Sigmoid colon (tissue), 6 donors: ENCODE measurements at regions not wholly inside any gene's neighbourhood (a gene's known extent, or its start where the extent isn't known, plus 50 kb on each side); places are given as distances from the start of the nearest gene placed in this dataset.
A peak's percentile ranks its signal among the peaks of the same experiment; 100 is the strongest.

Source experiments
- DNase-seq: peaks from one replicate; pipeline ENCODE4 v3.0.0-alpha.2; 2019
- H3K27ac ChIP-seq, 4 donors: fragments of 200-600 bp; sonication (generic); one replicate each; pipeline ENCODE4 v1.5.1; 2016 to 2019; ENCODE audit warnings: mild to moderate bottlenecking in 1 of 4
- H3K27me3 ChIP-seq, 3 donors: fragments of 200-600 bp; sonication (generic); one replicate each; pipeline ENCODE4 v1.5.1; 2019; ENCODE audit warnings: mild to moderate bottlenecking in 1 of 3
- H3K36me3 ChIP-seq, 4 donors: fragments of 200-600 bp; sonication (generic); one replicate each; pipeline ENCODE4 v1.5.1; 2016 to 2019
- H3K4me1 ChIP-seq, 4 donors: fragments of 200-600 bp; sonication (generic); one replicate each; pipeline ENCODE4 v1.5.1; 2017 to 2019
- H3K4me3 ChIP-seq, 4 donors: fragments of 200-600 bp; sonication (generic); one replicate each; pipeline ENCODE4 v1.5.1; 2017 to 2019; ENCODE audit warnings: mild to moderate bottlenecking in 2 of 4, moderate library complexity in 1 of 4
- H3K9me3 ChIP-seq, 4 donors: fragments of 200-600 bp in 3 of 4; sonication (generic) in 3 of 4; one replicate each; pipeline versions ENCODE4 v1.5.1 to v1.6.1; 2013 to 2019
- CTCF ChIP-seq, 4 experiments: fragments of 450-650 bp in 3 of 4; fragments of 200-600 bp in 1 of 4; IDR thresholded peaks; one replicate each; pipeline ENCODE4 v1.5.1; 2016 to 2019; ENCODE audit warnings: antibody characterized with exemption in 4 of 4, mild to moderate bottlenecking in 3 of 4, moderate library complexity in 2 of 4
- EP300 ChIP-seq, 4 donors: sonication (generic); formaldehyde crosslinking; IDR thresholded peaks; one replicate each; pipeline ENCODE4 v1.6.1; 2017; ENCODE audit warnings: antibody characterized with exemption in 4 of 4
- POLR2A ChIP-seq, 2 donors: fragments of 450-650 bp; IDR thresholded peaks; one replicate each; pipeline ENCODE4 v1.6.1; 2016; ENCODE audit warnings: antibody characterized with exemption in 2 of 2, mild to moderate bottlenecking in 2 of 2, moderate library complexity in 2 of 2
- POLR2AphosphoS5 ChIP-seq, 4 donors: sonication (generic); formaldehyde crosslinking; IDR thresholded peaks; one replicate each; pipeline ENCODE4 v1.6.1; 2017; ENCODE audit warnings: antibody characterized with exemption in 4 of 4
- WGBS, 2 donors: extraction: QIAGEN DNeasy Blood & Tissue Kit; methylation state at CpG; one replicate each; pipeline ENCODE4 v1.1.7; 2013; 5-methylcytosine and 5-hydroxymethylcytosine counted together
- intact Hi-C: fragments of 100-400 bp; cut with DNase I; formaldehyde crosslinking; loops from one replicate; pipeline ENCODE4 v1.15.1; 2023
- donor health status: healthy with polysubstance abuse.
- donor health status: healthy.

DNA sequence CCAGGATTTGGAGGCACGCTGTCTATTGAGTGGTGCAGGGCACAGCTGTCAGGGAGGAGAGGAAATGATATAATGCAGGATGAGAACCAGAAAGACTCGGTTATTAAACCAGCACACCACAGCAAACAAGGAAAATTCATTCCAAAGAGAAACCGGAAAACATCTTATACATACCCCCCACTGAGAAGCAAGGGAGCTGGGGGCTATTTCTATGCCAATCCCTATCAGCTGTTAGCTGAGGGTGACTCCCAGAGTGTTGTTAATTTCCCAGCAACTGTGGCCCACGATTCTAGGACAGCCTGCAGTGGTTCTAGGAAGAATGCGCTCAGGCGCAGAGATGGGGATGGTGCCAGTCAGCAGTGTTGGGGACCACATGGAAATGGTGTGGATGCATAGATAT is 467.3 kb downstream of the PMP22 start:
- TF ChIP-seq EP300 (IDR thresholded peaks at IDR 0.05), result no peak
- no peak for TF ChIP-seq POLR2A (IDR thresholded peaks at IDR 0.05)
- TF ChIP-seq POLR2AphosphoS5 (IDR thresholded peaks at IDR 0.05), result no peak
- no peak for TF ChIP-seq CTCF (IDR thresholded peaks at IDR 0.05)
- Histone ChIP-seq H3K4me3 (no peak overlapping the region), H3K27me3 (peaks cover 0 to 11% (median 0%) of the 10 kb centered on the region in 3 donors), H3K36me3 (no peaks in the 10 kb centered on the region), H3K4me1 (peaks cover 0 to 12% (median 11%) of the 10 kb centered on the region in 4 donors), H3K9me3 (no peaks in the 10 kb centered on the region), H3K27ac (no peak overlapping the region)
- 59 to 67% methylated on average over 6 of the region's 6 CpGs for WGBS, 2 donors
- DNase-seq, result no peak
- intact Hi-C loops, result no loop called here

- Histone ChIP-seq H3K27ac (no peak overlapping the region), H3K36me3 (no peaks in the 10 kb centered on the region), H3K9me3 (no peaks in the 10 kb centered on the region), H3K4me1 (peaks cover 0 to 16% (median 14%) of the 10 kb centered on the region in 4 donors), H3K27me3 (peaks cover 0 to 11% (median 0%) of the 10 kb centered on the region in 3 donors), H3K4me3 (no peak overlapping the region)
- no peak for DNase-seq
- intact Hi-C loops, result no loop called here
- TF ChIP-seq POLR2AphosphoS5 (IDR thresholded peaks at IDR 0.05), result no peak
- TF ChIP-seq CTCF (IDR thresholded peaks at IDR 0.05), result no peak
- no peak for TF ChIP-seq EP300 (IDR thresholded peaks at IDR 0.05)
- no peak for TF ChIP-seq POLR2A (IDR thresholded peaks at IDR 0.05)
- 29 to 66% methylated on average over 4 of the region's 4 CpGs for WGBS, 2 donors
These were observed 468.1 kb downstream of the PMP22 start for GRCh38 chr17:14797021-14797420.

- Histone ChIP-seq H3K27me3 (peaks cover 0 to 15% (median 0%) of the 10 kb centered on the region in 3 donors), H3K36me3 (no peaks in the 10 kb centered on the region)
- WGBS, 2 donors, result 83 to 93% methylated on average over 1 of the region's 1 CpG
These were observed 470.2 kb downstream of the PMP22 start for GRCh38 chr17:14794961-14795360.

DNA sequence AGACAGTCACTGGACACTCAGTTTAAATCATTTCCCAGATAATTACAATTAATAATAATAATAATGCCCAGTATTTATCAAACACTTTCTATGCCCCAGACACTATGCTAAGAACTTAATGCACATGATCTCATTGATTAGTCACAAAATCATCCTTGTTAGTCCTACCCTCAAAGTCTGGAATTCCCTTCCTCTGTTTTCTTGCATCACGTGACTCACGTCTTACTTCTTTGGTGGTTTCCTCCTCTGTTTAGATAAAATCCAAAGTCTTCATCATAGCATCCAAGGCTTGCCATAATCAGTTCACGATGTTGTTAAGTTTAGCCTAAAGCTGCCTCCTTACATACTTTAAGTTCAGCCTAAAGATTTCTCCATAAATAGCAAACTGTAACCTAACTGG is 471.9 kb downstream of the PMP22 start:
- no peak overlapping the region for H3K4me3 ChIP-seq
- intact Hi-C loops, result no loop called here
- H3K9me3 ChIP-seq, result no peaks in the 10 kb centered on the region
- 78 to 79% methylated on average over 3 of the region's 3 CpGs for WGBS, 2 donors
- H3K27me3 ChIP-seq, result peaks cover 0 to 15% (median 0%) of the 10 kb centered on the region in 3 donors
- no peak for TF ChIP-seq EP300 (IDR thresholded peaks at IDR 0.05)
- TF ChIP-seq CTCF (IDR thresholded peaks at IDR 0.05), result no peak
- no peak for TF ChIP-seq POLR2AphosphoS5 (IDR thresholded peaks at IDR 0.05)
- no peak for TF ChIP-seq POLR2A (IDR thresholded peaks at IDR 0.05)
- no peaks in the 10 kb centered on the region for H3K36me3 ChIP-seq
- peak overlapping the region in 1 of 4 donors; percentile 17 for H3K27ac ChIP-seq
- H3K4me1 ChIP-seq, result peaks cover 0 to 16% (median 14%) of the 10 kb centered on the region in 4 donors
- DNase-seq, result no peak

More at GRCh38 chr17:14794961-14795360, 470.2 kb downstream of the PMP22 start:
- Histone ChIP-seq H3K27ac (no peak overlapping the region), H3K4me1 (peaks cover 0 to 16% (median 14%) of the 10 kb centered on the region in 4 donors), H3K9me3 (no peaks in the 10 kb centered on the region), H3K4me3 (no peak overlapping the region)
- intact Hi-C loops, result no loop called here
- no peak for TF ChIP-seq POLR2AphosphoS5 (IDR thresholded peaks at IDR 0.05)
- TF ChIP-seq CTCF (IDR thresholded peaks at IDR 0.05), result no peak
- TF ChIP-seq EP300 (IDR thresholded peaks at IDR 0.05), result no peak
- no peak for TF ChIP-seq POLR2A (IDR thresholded peaks at IDR 0.05)
- no peak for DNase-seq

- Histone ChIP-seq H3K36me3 (no peaks in the 10 kb centered on the region), H3K27ac (peak overlapping the region in 1 of 4 donors; percentile 17), H3K4me1 (peaks cover 0 to 16% (median 14%) of the 10 kb centered on the region in 4 donors), H3K27me3 (peaks cover 0 to 15% (median 0%) of the 10 kb centered on the region in 3 donors), H3K4me3 (no peak overlapping the region), H3K9me3 (no peaks in the 10 kb centered on the region)
- peak; percentile 82 for DNase-seq
- intact Hi-C loops, result no loop called here
- TF ChIP-seq EP300 (IDR thresholded peaks at IDR 0.05) (no peak), POLR2AphosphoS5 (IDR thresholded peaks at IDR 0.05) (peak; percentile 66 to 90 (median 79))
- WGBS, 2 donors, result 80 to 86% methylated on average over 10 of the region's 10 CpGs
These were observed 472.4 kb downstream of the PMP22 start for GRCh38 chr17:14792746-14793145.
